ENCODE measurements at regions not wholly inside any gene's neighbourhood (a gene's known extent, or its start where the extent isn't known, plus 50 kb on each side); places are given as distances from the start of the nearest gene placed in this dataset.

GRCh38 chr20:60069656-60070055 lies 111.4 kb downstream of the CDH26 start:
- intact Hi-C loops (cut with micrococcal nuclease) = no loop called here
- peaks cover 52% of the 10 kb centered on the region for H3K27me3 Mint-ChIP-seq (ENCODE audit: insufficient read depth, unreplicated experiment)
- ChIA-PET CTCF (interaction anchor here (0.7 to 3.0 kb wide), 4 partner anchors 12 to 1159 kb away, joined by 3 to 26 read pairs (median 4); no protein-coding TSS in a partner anchor), POLR2A (no interaction called here)
- H3K9me3 Mint-ChIP-seq (ENCODE audit: unreplicated experiment) = no peaks in the 10 kb centered on the region
- peaks cover 7% of the 10 kb centered on the region for H3K4me1 Mint-ChIP-seq (ENCODE audit: insufficient read depth, unreplicated experiment)
- no TSS peak for BruUV-seq (replicated peaks)
- H3K36me3 Mint-ChIP-seq (ENCODE audit: insufficient read depth, unreplicated experiment) = no peaks in the 10 kb centered on the region
- no peak overlapping the region for H3K4me3 Mint-ChIP-seq (ENCODE audit: unreplicated experiment)
- no peak for DNase-seq (ENCODE audit: unreplicated experiment)
- TF ChIP-seq CTCF (IDR thresholded peaks at IDR 0.05; ENCODE audit: unreplicated experiment) = no peak
- H3K27ac Mint-ChIP-seq (ENCODE audit: low read depth, unreplicated experiment) = no peak overlapping the region

- no TSS peak for BruUV-seq (replicated peaks)
- DNase-seq (ENCODE audit: unreplicated experiment) = no peak
- intact Hi-C loops (cut with micrococcal nuclease) = no loop called here
- H3K9me3 Mint-ChIP-seq (ENCODE audit: unreplicated experiment) = no peaks in the 10 kb centered on the region
- TF ChIP-seq CTCF (IDR thresholded peaks at IDR 0.05; ENCODE audit: unreplicated experiment) = no peak
- peaks cover 59% of the 10 kb centered on the region for H3K27me3 Mint-ChIP-seq (ENCODE audit: insufficient read depth, unreplicated experiment)
- H3K4me1 Mint-ChIP-seq (ENCODE audit: insufficient read depth, unreplicated experiment) = peaks cover 7% of the 10 kb centered on the region
- CTCF ChIA-PET = interaction anchor here (0.5 to 0.7 kb wide), 3 partner anchors 21 to 349 kb away, joined by 3 read pairs; no protein-coding TSS in a partner anchor
- H3K4me3 Mint-ChIP-seq (ENCODE audit: unreplicated experiment) = no peak overlapping the region
- H3K27ac Mint-ChIP-seq (ENCODE audit: low read depth, unreplicated experiment) = no peak overlapping the region
- H3K36me3 Mint-ChIP-seq (ENCODE audit: insufficient read depth, unreplicated experiment) = no peaks in the 10 kb centered on the region
- POLR2A ChIA-PET = interaction anchor here (1.1 kb wide), 1 partner anchor 1116 kb away, joined by 3 read pairs; no protein-coding TSS in a partner anchor
Observed at GRCh38 chr20:60070791-60071190, 112.6 kb downstream of the CDH26 start.

- H3K27ac Mint-ChIP-seq (ENCODE audit: low read depth, unreplicated experiment) = no peak overlapping the region
- no TSS peak for BruUV-seq (replicated peaks)
- no peaks in the 10 kb centered on the region for H3K36me3 Mint-ChIP-seq (ENCODE audit: insufficient read depth, unreplicated experiment)
- peaks cover 55% of the 10 kb centered on the region for H3K27me3 Mint-ChIP-seq (ENCODE audit: insufficient read depth, unreplicated experiment)
- intact Hi-C loops (cut with micrococcal nuclease) = no loop called here
- no peaks in the 10 kb centered on the region for H3K9me3 Mint-ChIP-seq (ENCODE audit: unreplicated experiment)
- CTCF ChIA-PET = interaction anchor here (0.7 to 4.1 kb wide), 2 partner anchors 15 to 132 kb away, joined by 3 to 18 read pairs; partner anchors contain the start of genes FAM217B and PPP1R3D
- H3K4me1 Mint-ChIP-seq (ENCODE audit: insufficient read depth, unreplicated experiment) = peaks cover 7% of the 10 kb centered on the region
- POLR2A ChIA-PET = interaction anchor here (0.8 to 1.4 kb wide), 4 partner anchors 9 to 100 kb away, joined by 3 to 4 read pairs (median 3); no protein-coding TSS in a partner anchor
- no peak overlapping the region for H3K4me3 Mint-ChIP-seq (ENCODE audit: unreplicated experiment)
- peak; percentile 78 for DNase-seq (ENCODE audit: unreplicated experiment)
- no peak for TF ChIP-seq CTCF (IDR thresholded peaks at IDR 0.05; ENCODE audit: unreplicated experiment)
Observed at GRCh38 chr20:60071965-60072364, 113.7 kb downstream of the CDH26 start.

- no peak for DNase-seq (ENCODE audit: unreplicated experiment)
- H3K27ac Mint-ChIP-seq (ENCODE audit: low read depth, unreplicated experiment) = no peak overlapping the region
- no TSS peak for BruUV-seq (replicated peaks)
- H3K4me1 Mint-ChIP-seq (ENCODE audit: insufficient read depth, unreplicated experiment) = peaks cover 7% of the 10 kb centered on the region
- POLR2A ChIA-PET = interaction anchor here (0.7 to 1.4 kb wide), 3 partner anchors 10 to 357 kb away, joined by 3 to 4 read pairs (median 3); no protein-coding TSS in a partner anchor
- H3K9me3 Mint-ChIP-seq (ENCODE audit: unreplicated experiment) = no peaks in the 10 kb centered on the region
- TF ChIP-seq CTCF (IDR thresholded peaks at IDR 0.05; ENCODE audit: unreplicated experiment) = no peak
- H3K4me3 Mint-ChIP-seq (ENCODE audit: unreplicated experiment) = no peak overlapping the region
- peaks cover 46% of the 10 kb centered on the region for H3K27me3 Mint-ChIP-seq (ENCODE audit: insufficient read depth, unreplicated experiment)
- CTCF ChIA-PET = interaction anchor here (0.6 to 4.1 kb wide), 3 partner anchors 16 to 1124 kb away, joined by 3 to 18 read pairs (median 3); no protein-coding TSS in a partner anchor
- intact Hi-C loops (cut with micrococcal nuclease) = no loop called here
- H3K36me3 Mint-ChIP-seq (ENCODE audit: insufficient read depth, unreplicated experiment) = no peaks in the 10 kb centered on the region
Observed at GRCh38 chr20:60073086-60073485, 114.9 kb downstream of the CDH26 start.
